ENCODE measurements at regions not wholly inside any gene's neighbourhood (a gene's known extent, or its start where the extent isn't known, plus 50 kb on each side); places are given as distances from the start of the nearest gene placed in this dataset.
"Not testable (repeated sequence)": the region's sequence is repeated elsewhere in the genome, so short reads cannot be mapped to it uniquely, and the experiment has no call there.

DNA sequence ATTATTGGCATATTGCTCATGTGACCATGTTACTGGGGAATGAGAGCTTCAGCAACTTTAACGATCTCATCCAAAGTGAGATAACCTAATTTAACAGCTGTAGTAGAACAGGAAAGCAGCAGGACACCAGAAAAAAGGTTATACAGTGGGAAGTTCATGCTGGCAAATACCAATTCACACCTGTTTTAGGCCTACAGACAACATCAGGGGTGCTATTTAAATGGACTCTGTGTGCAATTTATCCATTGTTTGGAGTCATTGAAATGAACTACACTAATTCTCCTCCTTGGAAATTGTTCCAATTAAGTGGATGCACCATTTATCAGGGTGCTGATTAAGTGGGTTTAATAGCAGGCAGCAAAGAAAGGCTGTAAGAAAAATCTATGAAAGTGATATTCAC, 424.4 kb upstream of the LMO3 start:
- Histone ChIP-seq H3K27ac (no peak overlapping the region), H3K4me1 (no peaks in the 10 kb centered on the region), H3K9me3 (no peaks in the 10 kb centered on the region), H3K36me3 (no peaks in the 10 kb centered on the region), H3K27me3 (no peaks in the 10 kb centered on the region), H3K4me3 (no peak overlapping the region)
- TF ChIP-seq, protein P1, sequence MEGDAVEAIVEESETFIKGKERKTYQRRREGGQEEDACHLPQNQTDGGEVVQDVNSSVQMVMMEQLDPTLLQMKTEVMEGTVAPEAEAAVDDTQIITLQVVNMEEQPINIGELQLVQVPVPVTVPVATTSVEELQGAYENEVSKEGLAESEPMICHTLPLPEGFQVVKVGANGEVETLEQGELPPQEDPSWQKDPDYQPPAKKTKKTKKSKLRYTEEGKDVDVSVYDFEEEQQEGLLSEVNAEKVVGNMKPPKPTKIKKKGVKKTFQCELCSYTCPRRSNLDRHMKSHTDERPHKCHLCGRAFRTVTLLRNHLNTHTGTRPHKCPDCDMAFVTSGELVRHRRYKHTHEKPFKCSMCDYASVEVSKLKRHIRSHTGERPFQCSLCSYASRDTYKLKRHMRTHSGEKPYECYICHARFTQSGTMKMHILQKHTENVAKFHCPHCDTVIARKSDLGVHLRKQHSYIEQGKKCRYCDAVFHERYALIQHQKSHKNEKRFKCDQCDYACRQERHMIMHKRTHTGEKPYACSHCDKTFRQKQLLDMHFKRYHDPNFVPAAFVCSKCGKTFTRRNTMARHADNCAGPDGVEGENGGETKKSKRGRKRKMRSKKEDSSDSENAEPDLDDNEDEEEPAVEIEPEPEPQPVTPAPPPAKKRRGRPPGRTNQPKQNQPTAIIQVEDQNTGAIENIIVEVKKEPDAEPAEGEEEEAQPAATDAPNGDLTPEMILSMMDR (IDR thresholded peaks at IDR 0.05) = no peak
- DNase-seq (ENCODE audit: low spot score) = no peak

DNA sequence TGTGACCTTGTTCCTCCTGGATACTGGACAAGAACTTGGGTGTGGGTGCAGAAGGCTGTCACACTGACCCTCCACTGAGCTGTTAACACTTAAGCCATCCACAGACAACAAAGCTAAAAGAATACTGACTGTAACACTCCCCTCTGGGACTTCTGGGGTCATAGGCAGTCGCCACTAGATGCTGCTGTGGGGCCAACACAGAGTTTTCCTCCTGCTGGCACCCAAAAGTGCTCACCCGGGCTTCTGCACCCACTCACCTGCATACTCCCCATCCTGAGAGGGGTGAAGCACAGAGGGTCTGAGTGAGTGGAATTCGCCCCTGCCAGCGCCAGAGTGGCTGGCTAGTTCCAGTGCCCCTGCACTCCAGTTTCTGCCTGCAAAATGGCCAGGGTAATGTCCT, 422.4 kb upstream of the LMO3 start:
- no peak overlapping the region for H3K27ac ChIP-seq
- H3K4me1 ChIP-seq = no peaks in the 10 kb centered on the region
- H3K4me3 ChIP-seq = no peak overlapping the region
- DNase-seq (ENCODE audit: low spot score) = no peak
- TF ChIP-seq, protein P1 (IDR thresholded peaks at IDR 0.05) = no peak
- H3K27me3 ChIP-seq = no peaks in the 10 kb centered on the region
- H3K36me3 ChIP-seq = no peaks in the 10 kb centered on the region
- H3K9me3 ChIP-seq = no peaks in the 10 kb centered on the region

DNA sequence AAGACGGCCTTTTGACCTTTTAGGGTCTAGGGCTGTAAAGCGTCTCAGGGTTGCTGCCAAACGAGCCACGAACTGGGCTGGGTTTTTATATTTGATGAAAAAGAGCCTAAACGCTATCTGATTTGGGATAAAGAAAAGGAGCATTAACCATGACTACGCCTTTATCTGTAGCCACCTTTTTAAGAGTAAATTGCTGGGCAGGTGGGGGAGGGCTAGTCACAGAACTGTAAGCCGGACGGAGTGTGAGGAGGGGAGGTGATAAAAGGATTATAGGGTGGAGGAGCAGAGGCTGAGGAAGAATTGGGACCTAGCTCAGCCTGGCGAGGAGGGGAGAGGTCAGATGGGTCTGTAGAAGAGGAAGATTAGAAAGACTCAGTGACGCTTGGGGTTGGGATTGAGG, 419.5 kb upstream of the LMO3 start:
- H3K4me3 ChIP-seq; H3K36me3 ChIP-seq; H3K27ac ChIP-seq; DNase-seq (ENCODE audit: low spot score); H3K9me3 ChIP-seq; H3K27me3 ChIP-seq; H3K4me1 ChIP-seq: not testable (repeated sequence)

DNA sequence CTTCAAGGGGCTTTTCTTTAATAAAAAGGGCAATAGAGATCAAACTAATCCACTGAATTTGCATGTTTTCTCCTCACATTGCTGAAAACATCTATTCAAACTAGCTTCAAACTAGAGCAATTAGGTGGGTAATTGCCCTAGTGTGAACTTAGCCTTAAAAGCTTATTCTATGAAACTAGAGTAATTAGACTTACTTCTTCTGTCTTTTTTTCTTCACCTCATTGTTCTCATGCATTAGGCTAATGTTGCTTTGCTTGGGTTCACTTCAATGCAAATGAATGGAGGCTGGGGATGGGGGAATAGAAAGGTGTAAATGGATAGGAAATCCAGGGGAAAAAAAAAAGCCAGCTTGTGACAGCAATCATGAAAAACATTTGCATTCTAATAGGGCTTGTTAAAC, 414.8 kb upstream of the LMO3 start:
- TF ChIP-seq, protein P1 (IDR thresholded peaks at IDR 0.05) = no peak
- DNase-seq (ENCODE audit: low spot score) = no peak
- no peaks in the 10 kb centered on the region for H3K4me1 ChIP-seq
- no peaks in the 10 kb centered on the region for H3K9me3 ChIP-seq
- H3K4me3 ChIP-seq = no peak overlapping the region
- H3K36me3 ChIP-seq = no peaks in the 10 kb centered on the region
- H3K27me3 ChIP-seq = no peaks in the 10 kb centered on the region
- H3K27ac ChIP-seq = no peak overlapping the region

DNA sequence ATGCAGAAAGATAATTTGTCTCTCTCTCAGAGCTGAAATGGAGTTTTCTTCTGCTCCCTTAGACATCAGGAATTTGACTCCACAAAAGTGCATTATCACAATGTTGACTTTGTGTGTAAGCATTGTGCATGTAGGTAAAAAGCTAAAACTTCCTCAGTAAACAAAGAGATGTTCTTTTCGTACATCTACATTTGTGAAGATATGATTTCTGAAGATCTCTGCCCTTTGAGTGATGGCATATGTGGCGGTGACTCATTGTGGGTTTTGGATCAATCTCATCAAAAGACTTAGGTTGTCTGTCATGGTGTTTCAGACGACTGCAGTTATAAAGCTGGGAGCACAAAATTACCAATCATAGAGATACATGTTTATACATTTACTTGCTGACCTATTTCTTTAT, 411.4 kb upstream of the LMO3 start:
- no peaks in the 10 kb centered on the region for H3K27me3 ChIP-seq
- no peak for DNase-seq (ENCODE audit: low spot score)
- no peaks in the 10 kb centered on the region for H3K36me3 ChIP-seq
- H3K9me3 ChIP-seq = no peaks in the 10 kb centered on the region
- no peaks in the 10 kb centered on the region for H3K4me1 ChIP-seq
- H3K4me3 ChIP-seq = no peak overlapping the region
- TF ChIP-seq, protein P1 (IDR thresholded peaks at IDR 0.05) = no peak
- no peak overlapping the region for H3K27ac ChIP-seq

DNA sequence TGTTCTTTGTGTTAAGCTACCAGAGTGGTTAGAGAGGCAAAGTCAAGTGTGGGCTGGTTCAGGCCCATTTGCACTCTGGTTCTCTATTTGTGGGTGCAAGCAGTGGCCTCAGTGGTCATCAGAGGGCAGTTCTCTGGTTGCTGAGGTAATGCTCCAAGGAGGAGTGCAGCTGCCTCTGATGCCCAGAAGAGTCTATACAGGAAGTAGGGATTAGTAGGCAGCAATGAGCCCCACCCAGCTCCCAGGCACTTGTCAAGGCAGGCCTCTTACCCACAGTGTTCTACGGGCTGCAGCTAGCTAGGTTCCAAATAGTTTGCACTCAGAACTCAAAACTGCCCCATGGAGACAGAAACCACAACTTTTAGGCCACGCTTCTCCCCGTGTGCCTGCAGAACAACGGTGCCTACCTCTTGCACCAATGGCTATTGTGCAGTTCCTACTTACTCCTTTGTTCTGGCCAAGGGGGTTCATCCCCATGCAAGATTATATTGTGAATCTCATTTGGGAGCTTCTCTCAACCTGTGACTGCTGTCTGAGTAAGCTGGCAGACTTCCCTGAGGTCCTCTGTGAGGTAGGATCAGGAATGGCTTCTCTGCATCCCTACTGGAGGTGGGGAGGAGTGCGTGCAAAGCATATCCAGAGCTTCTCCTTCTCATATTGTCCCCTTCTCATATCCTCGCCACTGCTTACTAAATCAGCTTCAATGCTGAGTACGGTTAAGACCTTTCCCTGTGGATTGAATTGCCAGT, 410.3 kb upstream of the LMO3 start:
- no peaks in the 10 kb centered on the region for H3K36me3 ChIP-seq
- H3K9me3 ChIP-seq = no peaks in the 10 kb centered on the region
- H3K27me3 ChIP-seq = no peaks in the 10 kb centered on the region
- no peak overlapping the region for H3K4me3 ChIP-seq
- DNase-seq (ENCODE audit: low spot score) = no peak
- TF ChIP-seq, protein P1 (IDR thresholded peaks at IDR 0.05) = no peak
- no peak overlapping the region for H3K27ac ChIP-seq
- H3K4me1 ChIP-seq = no peaks in the 10 kb centered on the region
